ENCODE measurements at regions not wholly inside any gene's neighbourhood (a gene's known extent, or its start where the extent isn't known, plus 50 kb on each side); places are given as distances from the start of the nearest gene placed in this dataset.

DNA sequence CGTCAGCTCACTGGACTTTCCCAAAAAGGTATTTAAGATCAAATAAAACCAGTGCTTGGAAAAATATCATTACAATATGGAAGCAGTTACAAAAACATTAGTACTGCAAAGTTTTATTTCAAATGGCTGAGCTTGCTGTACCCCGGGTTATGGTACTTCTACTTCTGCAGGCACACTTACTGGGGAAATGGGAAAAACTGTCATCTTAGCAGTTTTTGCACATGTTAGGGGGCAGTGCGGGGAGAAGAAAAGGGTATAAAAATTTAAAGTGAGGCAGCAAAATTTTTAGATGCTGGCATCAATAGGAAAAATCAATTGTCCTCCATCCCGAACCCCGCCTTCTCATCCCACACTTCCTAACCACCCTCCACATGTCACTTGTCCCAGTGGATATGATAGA is 133.4 kb downstream of the ATG4C start:
- Histone ChIP-seq H3K79me1 (ENCODE audit: low read depth, low read length) (no peaks in the 10 kb centered on the region), H4K8ac (ENCODE audit: low read depth, low read length) (no peak overlapping the region), H3K27me3 (ENCODE audit: control insufficient read depth in 3 of 3, insufficient read depth in 3 of 3, low read depth in 1 of 3, low read length in 3 of 3) (peaks cover 0 to 42% (median 0%) of the 10 kb centered on the region in 3 experiments), H2BK120ac (ENCODE audit: low read depth, low read length) (no peak overlapping the region), H4K91ac (ENCODE audit: low read depth, low read length, poor library complexity) (no peak overlapping the region), H2BK12ac (ENCODE audit: low read length) (no peak overlapping the region), H3K4me3 (ENCODE audit: low read length in 2 of 2) (no peak overlapping the region), H2BK5ac (ENCODE audit: low read length) (no peak overlapping the region), H3K4ac (ENCODE audit: low read length) (no peak overlapping the region), H3K4me1 (ENCODE audit: control insufficient read depth in 2 of 2, insufficient read depth in 1 of 2, low read depth in 1 of 2, low read length in 2 of 2) (peaks cover 0 to 2% of the 10 kb centered on the region in 2 donors), H3K23ac (ENCODE audit: low read depth, low read length, poor library complexity) (no peak overlapping the region), H2AK5ac (ENCODE audit: low read depth, low read length) (no peak overlapping the region), H2AFZ (ENCODE audit: low read length) (no peak overlapping the region), H2BK15ac (ENCODE audit: low read length) (no peak overlapping the region), H3K36me3 (replicated peaks in 1 of 2; ENCODE audit: control insufficient read depth in 2 of 2, insufficient read depth in 2 of 2, low read length in 2 of 2) (no peaks in the 10 kb centered on the region), H3K4me2 (ENCODE audit: insufficient read depth, low read length, poor library complexity, severe bottlenecking) (no peak overlapping the region), H3K18ac (ENCODE audit: low read length) (no peak overlapping the region), H3K9me3 (replicated peaks in 1 of 2; ENCODE audit: control insufficient read depth in 2 of 2, insufficient read depth in 1 of 2, low read depth in 1 of 2, low read length in 2 of 2) (no peaks in the 10 kb centered on the region), H3K14ac (ENCODE audit: low read length) (no peak overlapping the region), H3K9ac (ENCODE audit: low read depth, low read length, poor library complexity) (no peak overlapping the region), H3K27ac (replicated peaks; ENCODE audit: low read length) (no peak overlapping the region)
- no peak for DNase-seq (ENCODE audit: low spot score)
- WGBS, 2 donors (ENCODE audit: extremely low coverage in 2 of 2, insufficient read length in 2 of 2, insufficient replicate concordance in 1 of 2): no CpG with 5 or more reads among the region's 5 CpGs

DNA sequence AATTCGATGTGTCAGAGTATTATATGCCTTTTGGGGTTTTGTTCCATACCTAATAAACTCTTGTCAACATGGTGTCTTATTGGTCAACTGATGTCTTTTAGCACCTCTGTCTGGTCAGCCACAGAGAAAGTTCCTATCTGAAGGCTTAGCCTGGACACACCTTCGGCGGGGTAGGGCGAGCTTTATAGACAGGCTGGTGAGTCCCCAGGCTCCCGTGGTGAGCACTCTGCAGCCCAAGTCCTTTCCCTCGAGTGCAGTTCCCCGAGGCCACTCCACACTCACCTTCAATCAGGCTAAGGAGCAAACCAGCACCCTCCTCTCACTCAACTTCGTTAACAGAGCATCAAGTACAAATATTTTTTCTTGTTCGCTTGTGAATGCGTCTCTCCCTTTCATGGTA is 133.9 kb downstream of the ATG4C start:
- no peak overlapping the region for H2BK15ac ChIP-seq (ENCODE audit: low read length)
- H4K8ac ChIP-seq (ENCODE audit: low read depth, low read length): no peak overlapping the region
- no peak overlapping the region for H3K14ac ChIP-seq (ENCODE audit: low read length)
- no peak overlapping the region for H3K27ac ChIP-seq (replicated peaks; ENCODE audit: low read length)
- no peak overlapping the region for H2BK120ac ChIP-seq (ENCODE audit: low read depth, low read length)
- peaks cover 0 to 2% of the 10 kb centered on the region in 2 donors for H3K4me1 ChIP-seq (ENCODE audit: control insufficient read depth in 2 of 2, insufficient read depth in 1 of 2, low read depth in 1 of 2, low read length in 2 of 2)
- no peak overlapping the region for H2AK5ac ChIP-seq (ENCODE audit: low read depth, low read length)
- no peak overlapping the region for H2AFZ ChIP-seq (ENCODE audit: low read length)
- no peak overlapping the region for H3K4ac ChIP-seq (ENCODE audit: low read length)
- no peaks in the 10 kb centered on the region for H3K79me1 ChIP-seq (ENCODE audit: low read depth, low read length)
- H2BK12ac ChIP-seq (ENCODE audit: low read length): no peak overlapping the region
- DNase-seq (ENCODE audit: low spot score): no peak
- no peak overlapping the region for H3K4me3 ChIP-seq (ENCODE audit: low read length in 2 of 2)
- H3K18ac ChIP-seq (ENCODE audit: low read length): no peak overlapping the region
- H3K27me3 ChIP-seq (ENCODE audit: control insufficient read depth in 3 of 3, insufficient read depth in 3 of 3, low read depth in 1 of 3, low read length in 3 of 3): peaks cover 0 to 42% (median 0%) of the 10 kb centered on the region in 3 experiments
- no peak overlapping the region for H3K9ac ChIP-seq (ENCODE audit: low read depth, low read length, poor library complexity)
- H3K4me2 ChIP-seq (ENCODE audit: insufficient read depth, low read length, poor library complexity, severe bottlenecking): no peak overlapping the region
- no peak overlapping the region for H2BK5ac ChIP-seq (ENCODE audit: low read length)
- H4K91ac ChIP-seq (ENCODE audit: low read depth, low read length, poor library complexity): no peak overlapping the region
- H3K9me3 ChIP-seq (replicated peaks in 1 of 2; ENCODE audit: control insufficient read depth in 2 of 2, insufficient read depth in 1 of 2, low read depth in 1 of 2, low read length in 2 of 2): no peaks in the 10 kb centered on the region
- WGBS, 2 donors (ENCODE audit: extremely low coverage in 2 of 2, insufficient read length in 2 of 2, insufficient replicate concordance in 1 of 2): no CpG with 5 or more reads among the region's 10 CpGs
- H3K23ac ChIP-seq (ENCODE audit: low read depth, low read length, poor library complexity): no peak overlapping the region
- no peaks in the 10 kb centered on the region for H3K36me3 ChIP-seq (replicated peaks in 1 of 2; ENCODE audit: control insufficient read depth in 2 of 2, insufficient read depth in 2 of 2, low read length in 2 of 2)

DNA sequence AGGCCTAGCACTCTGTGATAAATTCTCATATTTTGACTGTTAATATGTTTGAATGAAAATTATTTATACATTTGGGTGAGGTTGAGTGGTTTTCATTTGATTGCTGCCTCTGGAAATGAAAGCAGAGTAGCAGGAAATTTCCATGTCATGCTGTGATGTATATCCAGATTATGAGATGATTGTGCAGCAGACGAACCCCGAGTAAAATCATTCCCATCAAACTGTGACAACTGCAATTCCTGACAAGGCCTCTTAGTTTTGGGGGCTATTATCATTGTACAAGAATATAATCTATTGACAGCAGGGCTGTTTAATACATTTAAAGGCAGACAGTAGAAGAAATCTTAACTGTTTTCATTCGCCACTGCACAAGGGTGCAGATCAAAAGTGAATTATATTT is 134.8 kb downstream of the ATG4C start:
- Histone ChIP-seq H3K27me3 (ENCODE audit: control insufficient read depth in 3 of 3, insufficient read depth in 3 of 3, low read depth in 1 of 3, low read length in 3 of 3) (peaks cover 0 to 42% (median 0%) of the 10 kb centered on the region in 3 experiments), H3K9ac (ENCODE audit: low read depth, low read length, poor library complexity) (no peak overlapping the region), H2AK5ac (ENCODE audit: low read depth, low read length) (no peak overlapping the region), H3K14ac (ENCODE audit: low read length) (no peak overlapping the region), H3K79me1 (ENCODE audit: low read depth, low read length) (no peaks in the 10 kb centered on the region), H3K4me2 (ENCODE audit: insufficient read depth, low read length, poor library complexity, severe bottlenecking) (no peak overlapping the region), H3K9me3 (replicated peaks in 1 of 2; ENCODE audit: control insufficient read depth in 2 of 2, insufficient read depth in 1 of 2, low read depth in 1 of 2, low read length in 2 of 2) (no peaks in the 10 kb centered on the region), H3K23ac (ENCODE audit: low read depth, low read length, poor library complexity) (no peak overlapping the region), H3K36me3 (replicated peaks in 1 of 2; ENCODE audit: control insufficient read depth in 2 of 2, insufficient read depth in 2 of 2, low read length in 2 of 2) (no peaks in the 10 kb centered on the region), H2BK120ac (ENCODE audit: low read depth, low read length) (no peak overlapping the region), H3K4me3 (ENCODE audit: low read length in 2 of 2) (no peak overlapping the region), H4K91ac (ENCODE audit: low read depth, low read length, poor library complexity) (no peak overlapping the region), H3K4me1 (ENCODE audit: control insufficient read depth in 2 of 2, insufficient read depth in 1 of 2, low read depth in 1 of 2, low read length in 2 of 2) (peaks cover 0 to 2% of the 10 kb centered on the region in 2 donors), H2AFZ (ENCODE audit: low read length) (no peak overlapping the region), H2BK15ac (ENCODE audit: low read length) (no peak overlapping the region), H4K8ac (ENCODE audit: low read depth, low read length) (no peak overlapping the region), H2BK5ac (ENCODE audit: low read length) (no peak overlapping the region), H3K18ac (ENCODE audit: low read length) (no peak overlapping the region), H3K27ac (replicated peaks; ENCODE audit: low read length) (no peak overlapping the region), H2BK12ac (ENCODE audit: low read length) (no peak overlapping the region), H3K4ac (ENCODE audit: low read length) (no peak overlapping the region)
- no peak for DNase-seq (ENCODE audit: low spot score)
- WGBS, 2 donors (ENCODE audit: extremely low coverage in 2 of 2, insufficient read length in 2 of 2, insufficient replicate concordance in 1 of 2): no CpG with 5 or more reads among the region's 3 CpGs

DNA sequence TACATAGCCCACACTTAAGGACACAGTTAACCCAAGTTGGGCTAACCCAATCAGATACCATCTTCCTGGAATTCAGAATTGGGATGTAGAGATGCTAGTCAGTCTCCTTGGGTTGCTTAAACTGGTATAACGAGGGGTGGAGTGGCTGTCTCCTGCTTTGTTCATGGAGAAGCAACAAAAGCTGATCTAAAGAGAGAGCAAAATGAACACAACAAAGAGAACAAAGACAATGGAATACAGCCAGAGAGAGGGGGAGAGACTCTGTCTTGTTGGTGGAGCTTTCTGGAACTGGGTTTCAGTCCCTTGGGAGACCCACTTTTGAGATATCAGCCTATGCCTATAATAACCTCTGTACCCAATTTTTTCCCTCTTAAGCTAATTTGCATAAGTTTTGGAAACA is 138.1 kb downstream of the ATG4C start:
- Histone ChIP-seq H3K18ac (ENCODE audit: low read length) (no peak overlapping the region), H2BK5ac (ENCODE audit: low read length) (no peak overlapping the region), H3K4me2 (ENCODE audit: insufficient read depth, low read length, poor library complexity, severe bottlenecking) (no peak overlapping the region), H3K4me3 (ENCODE audit: low read length in 2 of 2) (no peak overlapping the region), H2AFZ (ENCODE audit: low read length) (no peak overlapping the region), H3K36me3 (replicated peaks in 1 of 2; ENCODE audit: control insufficient read depth in 2 of 2, insufficient read depth in 2 of 2, low read length in 2 of 2) (no peaks in the 10 kb centered on the region), H3K27me3 (ENCODE audit: control insufficient read depth in 3 of 3, insufficient read depth in 3 of 3, low read depth in 1 of 3, low read length in 3 of 3) (peaks cover 0 to 30% (median 0%) of the 10 kb centered on the region in 3 experiments), H2AK5ac (ENCODE audit: low read depth, low read length) (no peak overlapping the region), H3K4ac (ENCODE audit: low read length) (no peak overlapping the region), H4K91ac (ENCODE audit: low read depth, low read length, poor library complexity) (no peak overlapping the region), H3K4me1 (ENCODE audit: control insufficient read depth in 2 of 2, insufficient read depth in 1 of 2, low read depth in 1 of 2, low read length in 2 of 2) (peaks cover 0 to 2% of the 10 kb centered on the region in 2 donors), H2BK12ac (ENCODE audit: low read length) (no peak overlapping the region), H3K9me3 (replicated peaks in 1 of 2; ENCODE audit: control insufficient read depth in 2 of 2, insufficient read depth in 1 of 2, low read depth in 1 of 2, low read length in 2 of 2) (no peaks in the 10 kb centered on the region), H4K8ac (ENCODE audit: low read depth, low read length) (no peak overlapping the region), H2BK15ac (ENCODE audit: low read length) (no peak overlapping the region), H3K79me1 (ENCODE audit: low read depth, low read length) (no peaks in the 10 kb centered on the region), H2BK120ac (ENCODE audit: low read depth, low read length) (no peak overlapping the region), H3K9ac (ENCODE audit: low read depth, low read length, poor library complexity) (no peak overlapping the region), H3K23ac (ENCODE audit: low read depth, low read length, poor library complexity) (no peak overlapping the region), H3K27ac (replicated peaks; ENCODE audit: low read length) (no peak overlapping the region), H3K14ac (ENCODE audit: low read length) (no peak overlapping the region)
- no CpG with 5 or more reads among the region's 1 CpG for WGBS, 2 donors (ENCODE audit: extremely low coverage in 2 of 2, insufficient read length in 2 of 2, insufficient replicate concordance in 1 of 2)
- peak; percentile 9 for DNase-seq (ENCODE audit: low spot score)

All from neuronal stem cell (in vitro differentiated cells).